Uterus (tissue), 2 donors: ENCODE measurements at regions not wholly inside any gene's neighbourhood (a gene's known extent, or its start where the extent isn't known, plus 50 kb on each side); places are given as distances from the start of the nearest gene placed in this dataset.

Source experiments
- POLR2A ChIP-seq, 2 donors: fragments of 450-650 bp; IDR thresholded peaks; one replicate each; pipeline ENCODE4 v1.6.1; 2016; ENCODE audit warnings: antibody characterized with exemption in 2 of 2, mild to moderate bottlenecking in 1 of 2, moderate library complexity in 1 of 2
- TF ChIP-seq, protein P1 (sequence below), 4 experiments: fragments of 200-600 bp in 2 of 4; fragments of 450-650 bp in 2 of 4; sonication (generic) in 2 of 4; IDR thresholded peaks; one replicate each; pipeline ENCODE4 v1.5.1; 2016 to 2019; ENCODE audit warnings: antibody characterized with exemption in 4 of 4, mild to moderate bottlenecking in 2 of 4, moderate library complexity in 1 of 4

DNA sequence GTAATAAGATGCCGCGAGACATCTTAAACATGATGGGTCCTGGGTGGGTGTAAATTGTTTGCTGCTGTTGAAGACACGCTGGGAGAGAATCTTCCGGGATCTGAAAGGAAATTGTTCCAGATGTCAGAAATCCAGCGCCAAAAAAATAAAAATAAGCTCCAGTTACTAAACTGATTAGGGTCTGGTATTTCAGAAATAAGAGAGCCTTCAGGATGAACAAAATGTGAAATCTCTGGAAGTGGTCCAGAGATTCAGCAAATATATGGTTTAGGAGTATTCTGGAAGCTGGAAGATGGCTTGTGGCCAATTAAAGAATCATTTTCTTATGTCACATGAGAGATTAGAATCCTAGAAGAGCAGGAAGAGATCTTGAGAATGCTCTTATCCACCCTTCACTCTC is 75.8 kb upstream of the NHS start:
- TF ChIP-seq POLR2A (IDR thresholded peaks at IDR 0.05) = no peak
- TF ChIP-seq, protein P1, sequence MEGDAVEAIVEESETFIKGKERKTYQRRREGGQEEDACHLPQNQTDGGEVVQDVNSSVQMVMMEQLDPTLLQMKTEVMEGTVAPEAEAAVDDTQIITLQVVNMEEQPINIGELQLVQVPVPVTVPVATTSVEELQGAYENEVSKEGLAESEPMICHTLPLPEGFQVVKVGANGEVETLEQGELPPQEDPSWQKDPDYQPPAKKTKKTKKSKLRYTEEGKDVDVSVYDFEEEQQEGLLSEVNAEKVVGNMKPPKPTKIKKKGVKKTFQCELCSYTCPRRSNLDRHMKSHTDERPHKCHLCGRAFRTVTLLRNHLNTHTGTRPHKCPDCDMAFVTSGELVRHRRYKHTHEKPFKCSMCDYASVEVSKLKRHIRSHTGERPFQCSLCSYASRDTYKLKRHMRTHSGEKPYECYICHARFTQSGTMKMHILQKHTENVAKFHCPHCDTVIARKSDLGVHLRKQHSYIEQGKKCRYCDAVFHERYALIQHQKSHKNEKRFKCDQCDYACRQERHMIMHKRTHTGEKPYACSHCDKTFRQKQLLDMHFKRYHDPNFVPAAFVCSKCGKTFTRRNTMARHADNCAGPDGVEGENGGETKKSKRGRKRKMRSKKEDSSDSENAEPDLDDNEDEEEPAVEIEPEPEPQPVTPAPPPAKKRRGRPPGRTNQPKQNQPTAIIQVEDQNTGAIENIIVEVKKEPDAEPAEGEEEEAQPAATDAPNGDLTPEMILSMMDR (IDR thresholded peaks at IDR 0.05) = no peak
